Activated T-helper 2 cell treated with anti-CD3 and anti-CD28 coated beads, Interferon-gamma antibody, Interleukin-2, Interleukin-4, amounts not matched to agents 10 μg/mL and 5 μg/mL and 100 μg/mL, durations not matched to agents 14 hours and 24 hours and 36 hours (primary cell): ENCODE measurements at regions not wholly inside any gene's neighbourhood (a gene's known extent, or its start where the extent isn't known, plus 50 kb on each side); places are given as distances from the start of the nearest gene placed in this dataset.

ENCODE experiments used
- DNase-seq: peaks from one replicate; pipeline ENCODE4 v3.0.0; 2021; ENCODE audit warnings: low spot score
- H3K27ac Mint-ChIP-seq: one replicate; pipeline ENCODE4 v1.8.0; 2021; ENCODE audit warnings: mixed read lengths
- H3K27me3 Mint-ChIP-seq: one replicate; pipeline ENCODE4 v1.8.0; 2021; ENCODE audit warnings: low read depth, mixed read lengths
- H3K36me3 Mint-ChIP-seq: one replicate; pipeline ENCODE4 v1.8.0; 2021; ENCODE audit warnings: low read depth, mixed read lengths
- H3K4me1 Mint-ChIP-seq: one replicate; pipeline ENCODE4 v1.8.0; 2021; ENCODE audit warnings: low read depth, mixed read lengths
- H3K4me3 Mint-ChIP-seq: one replicate; pipeline ENCODE4 v1.8.0; 2021; ENCODE audit warnings: low read depth, mild to moderate bottlenecking, moderate library complexity, mixed read lengths
- H3K9me3 Mint-ChIP-seq: one replicate; pipeline ENCODE4 v1.8.0; 2021; ENCODE audit warnings: mixed read lengths
- intact Hi-C: fragments of 100-400 bp; cut with micrococcal nuclease; formaldehyde crosslinking; loops from one replicate; pipeline ENCODE4 v1.15.1; 2023

DNA sequence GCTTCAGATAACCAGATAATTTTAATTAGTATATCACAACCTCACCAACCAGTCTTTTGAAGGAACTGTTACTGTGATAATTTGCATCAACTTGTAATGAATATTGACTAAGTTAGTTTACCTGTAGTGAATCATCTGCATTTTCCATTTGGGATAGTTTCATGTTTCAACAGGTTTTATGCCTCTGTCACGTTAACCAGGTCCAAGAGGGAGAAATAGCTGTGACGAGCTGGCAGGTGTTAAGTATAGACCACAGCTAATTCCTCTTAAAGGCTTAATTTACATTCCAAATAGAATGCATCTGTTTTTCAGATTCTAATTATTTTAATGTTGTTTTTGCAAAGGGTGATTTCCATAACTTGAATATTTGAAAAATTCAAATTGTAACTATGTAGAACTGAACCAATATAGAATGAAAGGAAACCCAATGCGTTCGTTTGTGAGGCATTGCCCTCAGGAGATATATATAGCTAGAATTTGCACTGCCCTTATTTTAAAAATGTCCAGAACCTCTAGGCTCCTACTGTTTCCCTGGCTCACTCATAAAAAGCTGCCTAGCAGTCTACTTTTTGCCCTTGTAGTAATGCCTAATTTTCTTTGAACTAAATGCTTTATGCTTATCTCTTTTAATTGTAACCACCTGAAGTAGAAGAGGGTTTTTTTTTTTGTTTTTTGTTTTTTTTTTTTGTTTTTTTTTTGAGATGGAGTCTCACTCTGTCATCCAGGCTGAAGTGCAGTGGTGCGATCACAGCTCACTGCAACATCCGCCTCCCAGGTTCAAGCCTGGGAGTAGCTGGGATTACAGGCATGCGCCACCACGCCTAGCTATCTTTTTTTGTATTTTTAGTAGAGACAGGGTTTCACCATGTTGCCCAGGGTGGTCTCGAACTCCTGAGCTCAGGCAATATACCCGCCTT, 270.5 kb downstream of the SMARCA2 start:
- no peak for DNase-seq

GRCh38 chr9:2286333-2286705, 271.2 kb downstream of the SMARCA2 start:
- intact Hi-C loops: no loop called here
- no peaks in the 10 kb centered on the region for H3K9me3 Mint-ChIP-seq
- H3K27me3 Mint-ChIP-seq: peaks cover 5% of the 10 kb centered on the region
- H3K4me3 Mint-ChIP-seq: no peak overlapping the region
- DNase-seq: no peak
- no peaks in the 10 kb centered on the region for H3K36me3 Mint-ChIP-seq
- H3K4me1 Mint-ChIP-seq: no peaks in the 10 kb centered on the region
- no peak overlapping the region for H3K27ac Mint-ChIP-seq

More for the DNA sequence above, 270.5 kb downstream of the SMARCA2 start:
- no peaks in the 10 kb centered on the region for H3K4me1 Mint-ChIP-seq
- no peaks in the 10 kb centered on the region for H3K9me3 Mint-ChIP-seq
- intact Hi-C loops: no loop called here
- H3K36me3 Mint-ChIP-seq: no peaks in the 10 kb centered on the region
- no peak overlapping the region for H3K4me3 Mint-ChIP-seq
- no peak overlapping the region for H3K27ac Mint-ChIP-seq
- peaks cover 5% of the 10 kb centered on the region for H3K27me3 Mint-ChIP-seq

GRCh38 chr9:2286825-2287455, 271.8 kb downstream of the SMARCA2 start:
- intact Hi-C loops: no loop called here
- DNase-seq: no peak
- no peak overlapping the region for H3K4me3 Mint-ChIP-seq

DNA sequence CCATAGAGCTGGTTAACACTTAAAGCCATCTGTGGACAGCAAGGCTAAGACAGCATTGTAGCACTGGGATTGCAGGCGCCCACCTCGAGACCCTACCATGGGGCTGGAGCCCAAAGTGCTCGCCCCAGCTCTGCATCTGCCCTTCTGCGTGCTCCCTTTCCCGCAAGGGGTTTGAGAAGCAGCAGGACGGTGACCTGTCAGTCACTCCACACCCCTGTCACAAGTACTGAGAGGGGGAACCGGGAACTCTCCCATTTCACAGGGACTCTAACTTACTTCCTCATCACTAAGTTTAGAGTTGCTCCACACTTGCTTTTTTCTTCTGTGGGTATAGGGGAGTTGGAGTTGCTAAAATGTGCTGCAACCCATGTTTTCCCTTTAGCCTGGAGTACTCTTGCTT, 273.2 kb downstream of the SMARCA2 start:
- Mint-ChIP-seq H3K9me3 (no peaks in the 10 kb centered on the region), H3K4me1 (no peaks in the 10 kb centered on the region), H3K4me3 (no peak overlapping the region), H3K36me3 (no peaks in the 10 kb centered on the region), H3K27me3 (peaks cover 10% of the 10 kb centered on the region), H3K27ac (no peak overlapping the region)
- no peak for DNase-seq
- intact Hi-C loops: no loop called here

More at GRCh38 chr9:2286825-2287455, 271.8 kb downstream of the SMARCA2 start:
- Mint-ChIP-seq H3K27me3 (peaks cover 7% of the 10 kb centered on the region), H3K36me3 (no peaks in the 10 kb centered on the region), H3K4me1 (no peaks in the 10 kb centered on the region), H3K9me3 (no peaks in the 10 kb centered on the region), H3K27ac (no peak overlapping the region)

DNA sequence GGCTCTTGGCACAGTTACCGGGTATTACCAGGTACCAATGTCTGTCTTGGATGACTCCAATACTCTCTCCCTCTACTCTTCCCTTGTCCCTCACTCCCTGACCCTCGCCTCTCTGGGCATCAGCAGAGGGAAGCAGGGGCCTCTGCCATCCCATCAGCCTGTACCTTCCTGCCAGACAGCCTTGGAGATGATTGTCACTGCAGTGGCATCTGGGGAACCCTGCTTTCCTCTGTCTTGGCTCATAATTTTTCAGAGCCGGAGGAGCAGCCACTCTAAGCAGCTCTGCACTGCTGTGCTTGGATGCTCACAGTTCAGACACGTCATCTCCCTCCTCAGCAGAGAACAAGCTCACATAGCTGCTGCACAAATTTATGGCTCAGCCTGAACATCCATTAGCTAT, 274.1 kb downstream of the SMARCA2 start:
- DNase-seq: no peak
- H3K4me1 Mint-ChIP-seq: no peaks in the 10 kb centered on the region
- no peaks in the 10 kb centered on the region for H3K36me3 Mint-ChIP-seq

GRCh38 chr9:2290382-2290781, 275.2 kb downstream of the SMARCA2 start:
- no peak for DNase-seq
- Mint-ChIP-seq H3K4me1 (no peaks in the 10 kb centered on the region), H3K36me3 (no peaks in the 10 kb centered on the region), H3K9me3 (no peaks in the 10 kb centered on the region), H3K4me3 (no peak overlapping the region), H3K27me3 (peaks cover 5% of the 10 kb centered on the region), H3K27ac (no peak overlapping the region)
- intact Hi-C loops: no loop called here

More for the DNA sequence above, 274.1 kb downstream of the SMARCA2 start:
- no peak overlapping the region for H3K4me3 Mint-ChIP-seq
- no peak overlapping the region for H3K27ac Mint-ChIP-seq
- intact Hi-C loops: no loop called here
- H3K27me3 Mint-ChIP-seq: peaks cover 10% of the 10 kb centered on the region
- H3K9me3 Mint-ChIP-seq: no peaks in the 10 kb centered on the region

- H3K36me3 Mint-ChIP-seq: no peaks in the 10 kb centered on the region
- no peak for DNase-seq
- peaks cover 5% of the 10 kb centered on the region for H3K27me3 Mint-ChIP-seq
- intact Hi-C loops: no loop called here
- H3K27ac Mint-ChIP-seq: no peak overlapping the region
- no peaks in the 10 kb centered on the region for H3K9me3 Mint-ChIP-seq
- H3K4me1 Mint-ChIP-seq: no peaks in the 10 kb centered on the region
- no peak overlapping the region for H3K4me3 Mint-ChIP-seq
Measured at GRCh38 chr9:2291980-2292704, 277.0 kb downstream of the SMARCA2 start.

DNA sequence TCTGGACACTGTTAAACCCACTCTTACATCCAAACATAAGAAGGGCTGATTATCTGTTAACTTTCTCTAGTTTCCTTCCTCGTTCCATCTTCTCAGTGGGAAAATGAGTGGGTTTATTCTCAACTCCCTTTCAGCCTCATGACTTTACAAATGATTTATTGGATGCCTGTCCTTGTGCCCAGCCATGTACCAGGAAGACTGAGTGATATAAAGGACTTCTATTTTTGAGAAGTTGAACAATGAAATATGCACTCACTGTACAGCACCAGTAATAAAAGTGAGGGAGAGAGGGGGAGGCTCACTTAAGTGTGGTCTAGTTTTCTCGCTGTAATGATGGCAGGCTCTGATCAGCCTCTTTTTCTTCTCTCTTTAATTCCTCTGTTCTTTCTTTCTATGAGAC, 277.6 kb downstream of the SMARCA2 start:
- Mint-ChIP-seq H3K36me3 (no peaks in the 10 kb centered on the region), H3K9me3 (no peaks in the 10 kb centered on the region), H3K4me3 (no peak overlapping the region), H3K27me3 (peaks cover 5% of the 10 kb centered on the region), H3K27ac (no peak overlapping the region), H3K4me1 (no peaks in the 10 kb centered on the region)
- intact Hi-C loops: no loop called here
- DNase-seq: no peak

DNA sequence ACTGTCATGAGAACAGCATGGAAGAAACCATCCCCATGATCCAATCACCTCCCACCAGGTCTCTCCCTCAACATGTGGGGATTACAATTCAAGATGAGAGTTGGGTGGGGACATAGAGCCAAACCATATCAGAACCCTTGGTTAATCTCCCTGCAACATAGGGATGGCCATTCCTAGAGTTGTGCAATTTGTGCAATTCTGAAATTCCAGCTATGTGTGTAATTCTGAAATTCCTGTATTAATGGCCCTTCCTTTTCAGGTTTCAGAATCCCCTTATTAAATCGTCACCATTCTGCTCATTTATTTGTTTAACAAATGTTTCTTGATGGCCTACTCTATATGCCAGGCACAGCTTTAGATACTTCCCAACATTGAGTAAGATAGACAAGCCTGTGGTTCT, 282.6 kb downstream of the SMARCA2 start:
- intact Hi-C loops: no loop called here
- Mint-ChIP-seq H3K4me1 (no peaks in the 10 kb centered on the region), H3K4me3 (no peak overlapping the region), H3K9me3 (peaks cover 4% of the 10 kb centered on the region), H3K27me3 (no peaks in the 10 kb centered on the region), H3K27ac (no peak overlapping the region), H3K36me3 (no peaks in the 10 kb centered on the region)
- DNase-seq: no peak

DNA sequence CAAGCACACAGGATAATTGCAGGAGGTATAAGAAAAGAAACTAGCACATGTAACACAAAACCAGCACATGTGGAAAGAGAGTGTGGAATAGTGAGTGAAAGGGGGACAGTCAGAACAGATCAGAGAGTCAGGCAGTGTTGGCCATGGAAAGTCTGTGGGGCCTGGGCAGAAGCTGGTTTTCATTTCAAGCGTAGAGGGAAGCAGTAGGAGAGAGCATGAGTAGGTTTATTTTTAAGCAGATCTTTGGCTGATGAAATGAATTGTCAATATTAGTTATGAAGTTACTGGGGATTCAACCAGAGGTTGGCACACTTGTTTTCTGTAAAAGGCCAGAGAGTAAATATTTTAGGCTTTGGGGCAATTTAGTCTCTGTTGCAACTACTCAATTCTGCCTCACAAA, 283.1 kb downstream of the SMARCA2 start:
- intact Hi-C loops: no loop called here
- no peak overlapping the region for H3K27ac Mint-ChIP-seq
- no peaks in the 10 kb centered on the region for H3K36me3 Mint-ChIP-seq
- no peaks in the 10 kb centered on the region for H3K27me3 Mint-ChIP-seq
- no peaks in the 10 kb centered on the region for H3K4me1 Mint-ChIP-seq
- H3K9me3 Mint-ChIP-seq: peaks cover 4% of the 10 kb centered on the region
- no peak for DNase-seq
- no peak overlapping the region for H3K4me3 Mint-ChIP-seq

DNA sequence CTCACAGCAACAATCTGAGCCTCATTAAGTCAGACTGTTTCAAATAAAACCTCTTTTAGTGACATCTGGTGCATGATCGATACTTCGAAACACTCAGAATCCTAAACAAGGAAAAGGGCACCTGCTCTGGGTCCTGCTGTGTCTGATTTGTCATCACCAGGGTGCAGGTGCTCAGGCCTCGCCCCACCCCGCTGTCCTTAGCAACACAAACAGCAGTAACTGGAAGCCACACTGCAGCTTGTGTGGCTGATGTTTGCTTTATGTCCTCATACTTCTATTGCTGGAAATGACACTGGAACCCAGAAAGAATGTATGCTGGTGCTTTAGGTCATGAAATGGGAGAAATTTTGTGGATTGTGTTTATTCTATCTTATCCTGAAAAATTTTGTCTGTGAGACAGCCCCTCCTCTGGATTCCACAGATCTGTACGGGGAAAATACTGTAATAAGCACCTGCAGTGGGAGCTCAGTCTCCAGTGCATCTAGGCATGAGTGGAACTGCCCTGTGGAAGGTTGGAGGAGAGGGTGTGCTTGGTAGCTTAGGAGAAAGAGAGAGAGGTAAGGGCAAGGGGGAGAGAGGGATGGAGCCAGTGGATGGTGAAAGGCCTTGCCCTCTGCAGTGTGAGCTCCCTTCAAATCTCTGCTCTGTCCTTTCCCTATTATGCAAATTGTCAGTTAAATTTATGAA, 284.2 kb downstream of the SMARCA2 start:
- Mint-ChIP-seq H3K9me3 (peaks cover 4% of the 10 kb centered on the region), H3K27me3 (no peaks in the 10 kb centered on the region), H3K4me3 (no peak overlapping the region), H3K27ac (no peak overlapping the region), H3K36me3 (no peaks in the 10 kb centered on the region), H3K4me1 (no peaks in the 10 kb centered on the region)
- no peak for DNase-seq
- intact Hi-C loops: no loop called here

DNA sequence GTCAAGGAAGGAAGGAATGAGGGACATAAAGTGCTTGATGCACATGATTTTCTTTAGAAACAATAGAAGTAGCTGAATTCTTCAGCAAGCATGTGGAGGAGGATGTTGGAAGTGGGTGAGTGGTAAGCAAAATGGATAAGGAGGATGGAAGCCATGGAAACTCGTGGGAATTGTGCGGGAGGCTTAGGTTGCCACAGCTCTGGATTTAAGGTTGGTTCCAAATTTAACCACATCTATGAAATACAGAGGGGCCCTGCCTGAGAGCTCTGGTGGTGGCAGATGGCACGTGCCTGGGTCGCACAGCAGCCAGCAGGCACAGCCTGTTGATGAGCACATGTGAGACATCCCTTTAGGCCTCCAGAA, 284.7 kb downstream of the SMARCA2 start:
- no peaks in the 10 kb centered on the region for H3K27me3 Mint-ChIP-seq
- no peak overlapping the region for H3K4me3 Mint-ChIP-seq
- no peaks in the 10 kb centered on the region for H3K36me3 Mint-ChIP-seq
- intact Hi-C loops: no loop called here
- no peak for DNase-seq
- peaks cover 4% of the 10 kb centered on the region for H3K9me3 Mint-ChIP-seq
- H3K4me1 Mint-ChIP-seq: no peaks in the 10 kb centered on the region
- no peak overlapping the region for H3K27ac Mint-ChIP-seq
